IPS-15b (cell line): ENCODE measurements at regions not wholly inside any gene's neighbourhood (a gene's known extent, or its start where the extent isn't known, plus 50 kb on each side); places are given as distances from the start of the nearest gene placed in this dataset.

ENCODE experiments used
- H3K27me3 ChIP-seq: one replicate; pipeline ENCODE4 v1.6.1; 2013; ENCODE audit warnings: low read length; ENCODE audit not compliant: control insufficient read depth, insufficient read depth
- H3K36me3 ChIP-seq: one replicate; pipeline ENCODE4 v1.6.1; 2013; ENCODE audit warnings: low read length; ENCODE audit not compliant: control insufficient read depth, insufficient read depth
- H3K4me1 ChIP-seq: one replicate; pipeline ENCODE4 v1.6.1; 2013; ENCODE audit warnings: mild to moderate bottlenecking, low read length; ENCODE audit not compliant: control insufficient read depth, insufficient read depth
- H3K4me3 ChIP-seq: one replicate; pipeline ENCODE4 v1.5.1; 2013; ENCODE audit warnings: low read depth, low read length
- H3K9ac ChIP-seq: one replicate; pipeline ENCODE4 v1.6.1; 2013; ENCODE audit warnings: low read depth, mild to moderate bottlenecking, low read length
- H3K9me3 ChIP-seq: one replicate; pipeline ENCODE4 v1.6.1; 2013; ENCODE audit warnings: mild to moderate bottlenecking, low read length; ENCODE audit not compliant: control insufficient read depth, insufficient read depth

DNA sequence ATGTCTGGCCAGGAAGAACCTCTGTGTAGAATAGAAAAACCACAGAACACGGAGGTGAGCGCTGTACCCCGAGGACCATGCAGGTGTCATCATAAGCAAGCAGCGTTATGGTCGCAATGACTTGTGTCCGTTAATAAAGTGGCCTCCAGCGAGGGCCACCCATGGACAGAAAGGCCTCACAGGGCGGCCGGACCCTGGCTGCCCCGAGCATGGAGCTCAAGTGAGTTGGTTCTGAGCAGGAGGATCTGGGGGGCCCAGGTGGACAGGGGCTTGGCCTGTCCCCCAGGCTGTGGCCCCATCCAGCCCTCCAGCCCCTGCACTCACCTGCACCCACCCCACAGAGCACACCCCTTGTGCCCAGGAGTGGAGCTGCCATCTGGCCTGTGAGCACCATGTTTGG lies 133.8 kb downstream of the BRD1 start:
- Histone ChIP-seq H3K4me3 (no peak overlapping the region), H3K27me3 (no peaks in the 10 kb centered on the region), H3K9ac (no peak overlapping the region)

DNA sequence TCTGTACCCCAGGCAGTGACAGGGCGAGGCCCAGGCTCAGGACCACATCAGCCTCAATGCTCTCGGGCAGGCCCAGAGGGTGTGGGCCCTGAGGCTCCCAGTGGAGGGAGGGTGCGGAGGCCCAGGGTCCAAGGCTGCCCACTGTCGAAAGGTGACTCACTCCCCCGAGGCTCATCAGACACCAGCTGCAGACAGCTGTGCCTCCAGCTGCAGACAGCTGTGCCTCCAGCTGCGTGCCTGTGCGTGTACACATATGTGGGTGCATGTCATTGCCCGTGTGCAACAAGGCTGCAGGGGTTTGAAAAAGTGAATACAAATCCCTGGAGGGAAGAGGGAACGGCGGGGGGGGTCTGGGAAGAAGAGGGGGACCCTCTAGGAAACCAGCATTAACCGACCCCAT lies 134.3 kb downstream of the BRD1 start:
- H3K9ac ChIP-seq: no peak overlapping the region
- H3K4me3 ChIP-seq: no peak overlapping the region
- H3K27me3 ChIP-seq: no peaks in the 10 kb centered on the region
- no peaks in the 10 kb centered on the region for H3K36me3 ChIP-seq
- no peaks in the 10 kb centered on the region for H3K4me1 ChIP-seq
- no peaks in the 10 kb centered on the region for H3K9me3 ChIP-seq

More for the DNA sequence above, 133.8 kb downstream of the BRD1 start:
- H3K4me1 ChIP-seq: no peaks in the 10 kb centered on the region
- no peaks in the 10 kb centered on the region for H3K9me3 ChIP-seq
- no peaks in the 10 kb centered on the region for H3K36me3 ChIP-seq

DNA sequence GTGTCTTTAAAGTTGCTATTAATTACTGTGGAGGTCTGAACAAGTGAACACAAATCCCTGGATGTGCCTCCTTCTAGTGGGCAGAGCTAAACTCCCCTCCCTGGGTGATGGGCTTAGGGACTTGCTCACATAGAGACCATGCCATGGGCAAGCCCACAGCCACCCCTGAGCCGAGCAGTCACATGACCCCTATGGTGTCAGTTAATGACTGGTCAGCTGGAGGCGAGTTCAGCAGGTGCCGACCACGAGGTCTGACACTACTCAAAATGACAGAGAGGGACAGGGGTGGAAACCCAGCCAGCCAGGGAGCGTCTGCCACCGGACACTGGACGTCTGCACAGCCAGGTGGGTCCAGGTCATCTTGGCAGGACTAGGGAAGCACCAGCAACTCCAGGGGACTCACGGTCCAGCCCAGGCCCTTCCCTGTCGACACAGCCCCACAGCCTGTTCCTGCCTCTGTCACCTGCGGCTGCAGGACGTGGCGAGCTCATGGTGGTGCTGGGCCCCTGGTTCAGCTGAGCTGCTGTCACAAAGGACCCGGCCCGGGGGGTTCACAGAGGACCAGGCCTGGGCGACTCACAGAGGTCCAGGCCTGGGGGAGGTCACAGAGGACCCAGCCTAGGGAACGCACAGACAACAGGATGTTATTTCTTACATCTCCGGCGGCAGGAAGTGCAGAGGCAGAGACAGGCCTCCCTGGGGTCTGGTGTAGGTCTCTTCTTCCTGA lies 135.0 kb downstream of the BRD1 start:
- no peaks in the 10 kb centered on the region for H3K36me3 ChIP-seq
- no peaks in the 10 kb centered on the region for H3K4me1 ChIP-seq
- H3K4me3 ChIP-seq: no peak overlapping the region
- H3K27me3 ChIP-seq: no peaks in the 10 kb centered on the region
- no peaks in the 10 kb centered on the region for H3K9me3 ChIP-seq
- H3K9ac ChIP-seq: no peak overlapping the region

DNA sequence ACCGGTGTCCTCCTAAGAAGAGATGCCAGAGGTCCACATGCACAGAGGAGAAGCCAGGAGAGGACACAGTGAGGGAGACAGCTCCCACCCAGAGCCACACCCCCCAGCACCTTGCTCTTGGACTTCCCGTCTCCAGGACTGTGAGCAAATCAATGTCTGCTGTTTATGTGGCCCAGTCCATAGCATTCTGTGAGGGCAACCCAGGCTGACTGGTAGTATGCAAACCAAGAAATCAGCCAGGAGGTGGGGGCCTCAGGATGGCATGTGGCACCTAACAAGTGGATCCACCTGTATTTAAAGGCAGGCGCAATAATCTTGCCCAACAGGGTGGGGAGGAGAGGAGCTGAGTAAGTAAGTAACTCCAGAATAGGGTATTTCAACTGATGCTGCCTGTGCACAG lies 136.4 kb downstream of the BRD1 start:
- Histone ChIP-seq H3K4me3 (no peak overlapping the region), H3K27me3 (no peaks in the 10 kb centered on the region), H3K36me3 (no peaks in the 10 kb centered on the region), H3K9ac (no peak overlapping the region), H3K4me1 (no peaks in the 10 kb centered on the region), H3K9me3 (no peaks in the 10 kb centered on the region)

DNA sequence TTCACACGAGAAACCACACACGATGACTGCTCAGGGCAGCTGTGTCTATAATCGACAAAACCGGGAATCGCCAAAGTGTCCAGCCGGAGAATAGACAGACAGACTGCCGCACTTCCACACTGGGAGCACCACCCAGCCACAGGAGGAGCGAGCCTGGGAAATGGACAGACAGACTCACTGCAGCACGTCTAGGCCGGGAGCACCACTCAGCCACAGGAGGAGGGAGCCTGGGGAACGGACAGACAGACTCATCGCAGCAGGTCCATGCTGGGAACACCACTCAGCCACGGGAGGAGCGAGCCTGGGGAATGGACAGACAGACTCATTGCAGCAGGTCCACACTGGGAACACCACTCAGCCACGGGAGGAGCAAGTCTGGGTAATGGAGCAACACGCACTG lies 137.2 kb downstream of the BRD1 start:
- no peaks in the 10 kb centered on the region for H3K9me3 ChIP-seq
- no peak overlapping the region for H3K4me3 ChIP-seq
- H3K27me3 ChIP-seq: no peaks in the 10 kb centered on the region
- H3K36me3 ChIP-seq: no peaks in the 10 kb centered on the region
- H3K9ac ChIP-seq: no peak overlapping the region
- no peaks in the 10 kb centered on the region for H3K4me1 ChIP-seq

DNA sequence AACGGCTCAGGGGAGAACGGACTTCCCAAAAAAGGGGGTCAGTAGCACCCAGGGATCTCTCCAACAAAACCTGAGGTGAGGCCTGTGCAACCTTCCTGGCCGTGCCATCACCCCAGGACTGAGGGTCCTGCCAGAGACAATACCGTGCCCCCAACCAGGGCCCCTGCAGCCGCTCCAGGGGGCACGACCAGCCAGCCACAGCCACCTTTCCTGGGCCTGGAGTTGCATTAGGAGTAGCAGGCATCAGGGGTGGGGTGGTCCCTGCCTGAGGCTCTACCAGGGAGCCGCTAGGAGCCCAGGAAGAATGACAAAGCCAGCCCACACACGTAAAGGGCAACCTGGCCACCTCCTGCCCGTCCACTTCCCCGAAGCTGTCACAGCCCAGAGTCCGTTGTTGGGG lies 137.8 kb downstream of the BRD1 start:
- Histone ChIP-seq H3K36me3 (no peaks in the 10 kb centered on the region), H3K9me3 (no peaks in the 10 kb centered on the region), H3K4me3 (no peak overlapping the region), H3K27me3 (no peaks in the 10 kb centered on the region), H3K9ac (no peak overlapping the region), H3K4me1 (no peaks in the 10 kb centered on the region)

DNA sequence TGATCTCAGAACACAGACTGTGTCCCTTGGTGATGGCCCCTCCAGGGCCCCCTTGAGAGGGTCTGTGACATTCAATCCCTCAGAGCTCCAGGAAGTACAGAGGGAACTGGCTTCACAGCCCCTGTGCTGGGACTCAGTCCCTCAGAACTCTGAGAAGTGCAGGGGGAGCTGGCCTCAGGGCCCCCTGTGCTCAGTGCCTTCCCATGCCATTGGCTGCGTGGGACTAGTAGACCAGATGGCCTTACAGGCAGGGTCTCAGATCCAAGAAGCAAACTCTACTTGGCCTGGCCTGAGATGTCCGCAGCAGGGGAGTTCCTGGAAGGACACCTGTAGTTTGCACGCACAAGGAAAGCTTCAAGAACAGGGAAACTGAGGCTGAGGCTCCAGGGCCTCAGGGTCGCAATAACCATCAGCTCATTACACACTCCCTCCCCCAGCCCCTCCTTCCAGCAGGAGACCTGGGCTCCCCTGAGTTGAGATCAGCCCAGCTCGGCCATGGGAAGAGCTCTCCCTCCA lies 138.4 kb downstream of the BRD1 start:
- Histone ChIP-seq H3K4me3 (no peak overlapping the region), H3K36me3 (no peaks in the 10 kb centered on the region), H3K9me3 (no peaks in the 10 kb centered on the region), H3K4me1 (no peaks in the 10 kb centered on the region), H3K9ac (no peak overlapping the region), H3K27me3 (no peaks in the 10 kb centered on the region)

DNA sequence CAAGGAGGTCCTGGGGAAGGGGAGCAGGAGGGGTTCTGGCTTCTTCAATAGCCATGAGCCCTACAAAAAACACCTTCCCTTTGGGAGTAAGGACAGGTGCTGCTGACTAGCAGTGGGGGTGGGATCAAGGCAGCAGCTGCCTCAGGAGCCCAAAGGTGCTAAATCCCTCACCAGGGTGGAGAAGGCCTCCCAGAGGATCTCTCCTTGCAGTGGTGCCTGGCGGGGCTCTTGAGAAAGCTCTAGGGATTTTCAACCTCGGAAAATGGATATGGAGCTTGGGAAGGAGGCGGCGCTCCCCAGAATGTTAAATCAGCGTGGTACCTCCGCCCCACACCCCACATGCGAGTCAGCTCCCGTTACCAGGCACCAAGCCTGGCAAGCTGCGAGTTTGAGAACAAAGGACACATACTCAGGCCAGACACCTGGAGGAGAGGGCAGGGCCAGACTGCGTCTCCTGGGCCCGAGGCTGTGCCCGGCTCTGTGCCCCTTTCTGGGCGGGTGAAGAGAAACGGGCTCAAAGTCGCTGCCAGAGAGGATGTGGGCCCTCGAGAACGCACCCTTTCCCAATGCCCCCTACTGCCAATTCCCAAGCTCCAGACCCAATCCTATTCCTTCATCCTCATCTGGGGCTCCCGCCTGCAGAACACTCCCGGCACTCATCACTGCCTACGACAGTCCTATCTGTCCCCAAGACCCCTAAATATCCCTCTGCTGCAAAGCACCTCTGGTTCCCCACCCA lies 139.0 kb downstream of the BRD1 start:
- Histone ChIP-seq H3K27me3 (no peaks in the 10 kb centered on the region), H3K9me3 (no peaks in the 10 kb centered on the region), H3K4me3 (no peak overlapping the region), H3K36me3 (no peaks in the 10 kb centered on the region), H3K4me1 (no peaks in the 10 kb centered on the region), H3K9ac (no peak overlapping the region)

DNA sequence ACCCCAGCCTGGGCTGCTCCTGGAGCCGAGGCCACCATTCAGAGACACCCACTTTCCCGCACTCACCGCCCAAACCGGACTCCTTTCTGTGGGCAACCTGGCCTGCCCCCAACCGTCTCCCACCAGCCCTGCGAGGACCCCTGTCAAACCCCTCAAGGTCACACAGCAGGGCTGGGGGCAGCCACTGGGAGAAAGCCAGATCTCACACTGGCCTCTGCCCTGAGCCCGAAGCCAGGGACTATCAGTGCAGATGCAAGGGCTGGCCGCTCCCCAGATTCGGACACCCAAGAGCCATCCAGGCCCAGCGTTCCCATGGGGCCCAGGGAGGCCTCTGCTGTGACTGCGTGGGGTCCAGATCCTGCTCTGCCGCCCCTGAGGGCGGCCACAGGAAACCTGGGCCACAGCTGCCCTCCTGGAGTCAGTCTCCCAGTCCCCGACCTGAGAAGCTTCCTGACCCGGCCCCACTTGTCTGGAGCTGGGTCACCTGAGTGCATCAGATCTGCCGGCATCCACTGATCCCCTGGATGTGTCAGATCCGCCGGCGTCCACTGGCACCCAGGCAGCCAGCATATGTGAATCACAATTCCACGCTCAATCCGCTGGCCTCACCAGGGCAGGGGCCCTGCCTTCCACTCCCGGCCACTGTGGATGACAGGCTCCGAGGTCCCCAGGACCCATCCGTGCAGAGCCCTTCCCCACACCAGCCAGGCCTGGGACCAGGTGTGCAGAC lies 139.7 kb downstream of the BRD1 start:
- H3K4me1 ChIP-seq: no peaks in the 10 kb centered on the region
- no peaks in the 10 kb centered on the region for H3K9me3 ChIP-seq
- no peak overlapping the region for H3K4me3 ChIP-seq
- H3K9ac ChIP-seq: no peak overlapping the region
- no peaks in the 10 kb centered on the region for H3K36me3 ChIP-seq
- H3K27me3 ChIP-seq: no peaks in the 10 kb centered on the region

DNA sequence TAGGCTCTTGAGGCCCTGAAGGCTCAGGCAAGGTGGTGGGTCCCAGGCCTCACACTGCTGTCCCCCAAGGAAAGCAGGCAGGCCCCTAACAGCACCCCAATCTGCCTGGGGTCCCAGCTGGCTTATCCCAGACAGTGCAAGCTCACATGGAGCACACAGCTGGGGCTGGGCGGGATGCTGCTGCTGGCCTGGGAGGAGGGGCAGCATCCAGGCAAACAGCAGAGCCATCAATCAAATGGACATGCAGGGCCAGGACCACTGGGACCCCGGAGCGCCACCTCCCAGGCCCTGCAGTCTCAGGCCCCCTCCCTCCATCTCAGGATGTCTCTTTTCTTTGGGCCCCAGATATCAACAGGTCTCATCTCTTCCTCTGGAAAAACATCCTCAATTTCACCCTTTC lies 140.3 kb downstream of the BRD1 start:
- no peak overlapping the region for H3K4me3 ChIP-seq
- no peaks in the 10 kb centered on the region for H3K9me3 ChIP-seq
- no peaks in the 10 kb centered on the region for H3K27me3 ChIP-seq
- no peaks in the 10 kb centered on the region for H3K4me1 ChIP-seq
- no peaks in the 10 kb centered on the region for H3K36me3 ChIP-seq
- H3K9ac ChIP-seq: no peak overlapping the region

DNA sequence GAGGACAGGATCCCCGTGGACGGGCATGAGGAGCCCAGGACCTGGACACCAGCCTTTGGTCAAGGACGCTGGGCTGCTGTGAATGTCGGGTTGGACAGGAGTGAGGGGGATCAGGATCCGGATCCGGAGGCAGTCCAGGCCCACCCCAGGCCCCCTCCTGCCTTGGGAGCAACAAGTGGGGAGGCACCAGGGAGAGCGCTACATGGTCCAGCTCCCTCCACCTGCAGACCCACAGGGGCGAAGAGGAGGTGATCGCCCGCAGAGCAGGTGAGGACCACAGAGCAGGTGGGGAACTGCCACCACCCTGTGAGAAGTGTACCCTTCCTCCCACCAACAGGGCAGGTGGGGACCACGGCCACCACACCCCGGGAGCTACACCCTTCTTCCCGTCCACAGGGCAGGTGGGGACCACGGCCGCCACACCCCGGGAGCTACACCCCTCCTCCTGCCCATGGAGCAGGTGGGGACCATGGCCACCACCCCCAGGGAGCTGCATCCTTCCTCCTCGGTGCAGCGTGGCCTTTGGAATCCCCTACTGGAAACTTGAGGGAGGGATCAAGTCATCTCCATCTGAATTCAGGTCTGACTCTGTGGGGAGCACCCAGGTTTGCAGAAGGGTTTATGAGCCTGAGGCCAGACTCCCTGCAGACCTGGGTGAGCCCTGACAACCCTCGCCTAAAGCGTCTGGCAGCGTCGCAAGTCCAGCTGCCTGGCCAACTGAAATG lies 141.0 kb downstream of the BRD1 start:
- H3K9me3 ChIP-seq: no peaks in the 10 kb centered on the region
- H3K27me3 ChIP-seq: no peaks in the 10 kb centered on the region
- no peak overlapping the region for H3K9ac ChIP-seq
- H3K4me1 ChIP-seq: no peaks in the 10 kb centered on the region
- no peak overlapping the region for H3K4me3 ChIP-seq
- H3K36me3 ChIP-seq: no peaks in the 10 kb centered on the region
